Astrocyte of the cerebellum (primary cell): ENCODE measurements at regions not wholly inside any gene's neighbourhood (a gene's known extent, or its start where the extent isn't known, plus 50 kb on each side); places are given as distances from the start of the nearest gene placed in this dataset.

ENCODE experiments used
- DNase-seq: peaks from one replicate; pipeline ENCODE4 v3.0.0-alpha.2; 2011; ENCODE audit warnings: low read depth
- H3K4me3 ChIP-seq: 2 replicates; pipeline ENCODE4 v1.5.1; 2011; ENCODE audit warnings: mild to moderate bottlenecking, low read depth, low read length, moderate library complexity
- in situ Hi-C: cut with HindIII; loops from 2 replicates; pipeline ENCODE4 v1.10.0; 2017; ENCODE audit warnings: low sequenced_read_pairs
- TF ChIP-seq, protein P1 (sequence below): IDR thresholded peaks from 2 replicates; pipeline ENCODE4 v1.5.1; 2012; ENCODE audit warnings: low read length, low read depth, moderate library complexity, mild to moderate bottlenecking; ENCODE audit errors: missing control alignments

DNA sequence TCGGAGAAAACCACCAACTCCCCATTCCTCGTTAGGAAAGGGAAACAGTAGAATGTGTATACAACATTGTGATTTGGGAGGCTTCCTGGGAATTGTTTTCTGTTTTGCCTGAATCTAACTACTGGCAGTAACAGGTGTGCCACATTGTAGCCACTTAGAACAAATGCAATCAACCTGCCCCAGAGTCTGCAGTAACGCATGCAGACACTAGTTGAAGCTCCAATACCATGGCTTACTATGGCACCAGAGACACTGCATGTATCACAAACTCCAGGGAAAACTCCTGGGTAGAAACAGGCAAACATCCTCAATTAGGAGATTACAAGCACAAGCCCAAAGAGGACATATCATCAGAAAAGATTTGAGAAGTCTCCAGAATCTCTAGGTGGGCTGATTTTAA is 154.2 kb upstream of the NEIL3 start:
- TF ChIP-seq, protein P1, sequence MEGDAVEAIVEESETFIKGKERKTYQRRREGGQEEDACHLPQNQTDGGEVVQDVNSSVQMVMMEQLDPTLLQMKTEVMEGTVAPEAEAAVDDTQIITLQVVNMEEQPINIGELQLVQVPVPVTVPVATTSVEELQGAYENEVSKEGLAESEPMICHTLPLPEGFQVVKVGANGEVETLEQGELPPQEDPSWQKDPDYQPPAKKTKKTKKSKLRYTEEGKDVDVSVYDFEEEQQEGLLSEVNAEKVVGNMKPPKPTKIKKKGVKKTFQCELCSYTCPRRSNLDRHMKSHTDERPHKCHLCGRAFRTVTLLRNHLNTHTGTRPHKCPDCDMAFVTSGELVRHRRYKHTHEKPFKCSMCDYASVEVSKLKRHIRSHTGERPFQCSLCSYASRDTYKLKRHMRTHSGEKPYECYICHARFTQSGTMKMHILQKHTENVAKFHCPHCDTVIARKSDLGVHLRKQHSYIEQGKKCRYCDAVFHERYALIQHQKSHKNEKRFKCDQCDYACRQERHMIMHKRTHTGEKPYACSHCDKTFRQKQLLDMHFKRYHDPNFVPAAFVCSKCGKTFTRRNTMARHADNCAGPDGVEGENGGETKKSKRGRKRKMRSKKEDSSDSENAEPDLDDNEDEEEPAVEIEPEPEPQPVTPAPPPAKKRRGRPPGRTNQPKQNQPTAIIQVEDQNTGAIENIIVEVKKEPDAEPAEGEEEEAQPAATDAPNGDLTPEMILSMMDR, result no peak
- no peak overlapping the region for H3K4me3 ChIP-seq
- DNase-seq, result no peak
- in situ Hi-C loops, result no loop called here

DNA sequence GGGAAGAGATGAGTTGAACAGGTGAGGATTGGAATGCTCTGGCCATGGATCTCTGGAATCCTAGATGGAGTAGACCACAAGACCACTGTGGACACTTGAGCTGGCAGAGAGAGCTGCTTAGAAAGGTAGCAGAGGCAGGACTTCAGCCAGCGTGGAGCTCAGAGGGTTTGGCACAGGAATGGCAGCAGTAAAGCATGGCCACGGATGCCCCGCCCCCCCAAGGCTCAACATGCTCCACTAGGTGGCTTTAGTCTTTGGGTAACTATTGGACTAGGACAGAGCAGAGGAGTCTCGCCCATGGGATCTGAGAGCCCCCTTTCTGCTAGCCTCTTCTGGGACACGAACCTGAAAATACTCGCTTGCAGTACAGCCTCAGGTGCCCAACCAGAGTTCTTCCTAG is 150.1 kb upstream of the NEIL3 start:
- TF ChIP-seq, protein P1, result no peak
- DNase-seq, result no peak
- no peak overlapping the region for H3K4me3 ChIP-seq
- in situ Hi-C loops, result no loop called here

DNA sequence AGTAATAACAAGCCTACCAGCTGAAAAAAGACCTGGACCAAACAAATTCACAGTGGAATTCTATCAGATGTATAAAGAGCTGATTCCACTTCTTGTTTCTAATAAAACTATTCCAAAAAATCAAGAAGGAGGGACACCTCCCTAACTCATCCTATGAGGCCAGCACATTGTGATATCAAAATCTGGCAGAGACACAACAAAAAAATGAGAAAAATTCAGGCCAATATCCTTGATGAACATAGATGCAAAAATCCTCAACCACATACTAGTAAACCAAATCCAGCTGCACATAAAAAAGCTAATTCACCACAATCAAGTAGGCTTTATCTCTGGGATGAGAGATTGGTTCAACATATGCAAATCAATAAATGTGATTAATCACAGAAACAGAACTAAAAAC is 147.9 kb upstream of the NEIL3 start:
- TF ChIP-seq, protein P1, result no peak
- no peak for DNase-seq
- no peak overlapping the region for H3K4me3 ChIP-seq
- in situ Hi-C loops, result no loop called here

DNA sequence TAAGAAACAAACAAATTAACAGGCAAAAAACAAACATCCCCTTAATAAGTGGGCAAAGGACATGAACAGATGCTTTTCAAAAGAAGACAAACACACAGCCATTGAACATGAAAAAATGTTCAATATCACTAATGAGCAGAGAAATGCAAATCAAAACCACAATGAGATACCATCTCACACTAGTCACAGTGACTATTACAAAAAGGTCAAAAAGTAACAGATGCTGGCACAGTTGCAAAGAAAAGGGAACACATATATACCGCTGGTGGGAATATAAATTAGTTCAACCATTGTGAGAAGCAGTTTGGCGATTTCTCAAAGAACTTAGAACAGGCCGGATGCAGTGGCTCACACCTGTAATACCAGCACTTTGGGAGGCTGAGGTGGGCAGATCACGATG is 146.1 kb upstream of the NEIL3 start:
- no peak overlapping the region for H3K4me3 ChIP-seq
- peak; percentile 47 for DNase-seq
- in situ Hi-C loops, result no loop called here
- TF ChIP-seq, protein P1, result no peak

DNA sequence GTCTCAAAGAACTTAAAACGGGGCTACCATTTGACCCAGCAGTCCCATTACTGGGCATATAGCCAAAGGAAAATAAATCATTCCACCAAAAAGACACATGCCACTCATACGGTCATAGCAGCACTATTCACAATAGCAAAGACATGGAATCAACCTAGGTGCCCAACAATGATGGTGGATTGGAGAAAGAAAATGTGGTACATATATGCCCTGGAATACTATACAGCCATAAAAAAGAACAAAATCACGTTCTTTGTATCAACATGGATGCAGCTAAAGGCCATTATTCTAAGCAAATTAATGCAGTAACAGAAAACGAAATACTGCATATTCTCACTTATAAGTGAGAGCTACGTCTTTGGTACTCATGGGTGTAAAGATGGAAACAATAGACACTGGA is 138.1 kb upstream of the NEIL3 start:
- no peak overlapping the region for H3K4me3 ChIP-seq
- TF ChIP-seq, protein P1, result no peak
- in situ Hi-C loops, result no loop called here
- no peak for DNase-seq

DNA sequence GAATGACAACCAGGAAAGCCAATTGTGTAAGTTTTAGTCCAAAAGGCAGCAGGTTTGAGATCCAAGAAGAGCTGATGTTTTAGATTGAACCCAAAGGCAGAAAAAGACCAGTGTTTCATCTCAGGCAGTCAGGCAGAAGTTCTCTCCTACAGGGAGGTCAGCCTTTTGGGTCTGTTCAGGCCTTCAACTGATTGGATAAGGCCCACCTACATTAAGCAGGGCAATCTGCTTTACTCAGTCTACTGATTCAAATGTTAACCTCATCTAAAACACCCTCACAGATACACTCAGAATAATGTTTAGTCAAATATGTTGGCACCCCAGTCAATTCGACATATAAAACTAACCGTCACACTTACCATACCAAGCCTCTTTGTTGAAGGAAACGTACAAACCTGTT is 134.2 kb upstream of the NEIL3 start:
- TF ChIP-seq, protein P1, result no peak
- in situ Hi-C loops, result no loop called here
- H3K4me3 ChIP-seq, result no peak overlapping the region
- no peak for DNase-seq

DNA sequence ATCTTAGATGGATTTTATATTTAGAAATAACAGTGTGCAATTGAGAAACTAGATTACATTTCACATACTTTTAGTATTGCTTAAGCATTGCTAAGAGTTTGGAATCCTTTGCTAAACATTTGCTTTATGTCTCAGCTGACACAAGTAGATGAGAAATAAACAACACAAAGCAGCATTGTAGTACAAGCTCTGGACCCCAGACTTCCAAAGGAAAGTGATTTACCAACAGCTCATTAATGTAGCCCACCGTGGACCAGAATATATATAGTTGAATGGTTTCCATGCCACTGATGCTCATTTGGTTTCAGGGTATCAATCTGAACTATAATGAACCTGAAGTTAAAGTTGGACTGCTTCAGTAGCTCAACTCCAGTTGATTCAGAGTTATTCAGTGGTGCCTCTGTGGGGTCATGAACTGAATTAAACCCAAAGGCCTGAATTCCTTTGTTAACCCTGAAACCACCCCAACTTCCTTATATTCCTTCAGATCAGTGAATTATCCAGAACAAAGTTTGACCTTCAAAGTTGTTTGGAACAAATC is 132.1 kb upstream of the NEIL3 start:
- H3K4me3 ChIP-seq, result no peak overlapping the region
- TF ChIP-seq, protein P1, result no peak
- no peak for DNase-seq
- in situ Hi-C loops, result no loop called here
